Neuron (in vitro differentiated cells): ENCODE measurements at regions not wholly inside any gene's neighbourhood (a gene's known extent, or its start where the extent isn't known, plus 50 kb on each side); places are given as distances from the start of the nearest gene placed in this dataset.

Experiments used
- H2AFZ ChIP-seq: one replicate; pipeline ENCODE4 v1.6.1; 2013; ENCODE audit warnings: low read depth, mild to moderate bottlenecking, inconsistent platforms, low read length, moderate library complexity
- H3K27me3 ChIP-seq: one replicate; pipeline ENCODE4 v1.6.1; 2013; ENCODE audit warnings: low read length; ENCODE audit not compliant: insufficient read depth
- H3K36me3 ChIP-seq: one replicate; pipeline ENCODE4 v1.6.1; 2013; ENCODE audit warnings: low read length; ENCODE audit not compliant: insufficient read depth
- H3K4me1 ChIP-seq: one replicate; pipeline ENCODE4 v1.6.1; 2013; ENCODE audit warnings: low read length; ENCODE audit not compliant: insufficient read depth
- H3K4me3 ChIP-seq: 2 replicates; pipeline ENCODE4 v1.5.1; 2013; ENCODE audit warnings: mild to moderate bottlenecking, low read length, moderate library complexity
- H3K9me3 ChIP-seq: one replicate; pipeline ENCODE4 v1.6.1; 2013; ENCODE audit warnings: low read length

GRCh38 chr9:18138656-18139055 lies 335.3 kb upstream of the ADAMTSL1 start:
- no peaks in the 10 kb centered on the region for H3K9me3 ChIP-seq
- H3K36me3 ChIP-seq, result no peaks in the 10 kb centered on the region
- no peaks in the 10 kb centered on the region for H3K27me3 ChIP-seq
- H2AFZ ChIP-seq, result no peak overlapping the region
- H3K4me1 ChIP-seq, result peaks cover 26% of the 10 kb centered on the region
- H3K4me3 ChIP-seq, result no peak overlapping the region

GRCh38 chr9:18141681-18142080 lies 332.3 kb upstream of the ADAMTSL1 start:
- Histone ChIP-seq H3K4me3 (no peak overlapping the region), H3K27me3 (no peaks in the 10 kb centered on the region), H2AFZ (no peak overlapping the region), H3K4me1 (peaks cover 42% of the 10 kb centered on the region), H3K9me3 (no peaks in the 10 kb centered on the region), H3K36me3 (no peaks in the 10 kb centered on the region)

- no peaks in the 10 kb centered on the region for H3K9me3 ChIP-seq
- no peak overlapping the region for H2AFZ ChIP-seq
- no peaks in the 10 kb centered on the region for H3K36me3 ChIP-seq
- H3K4me3 ChIP-seq, result no peak overlapping the region
- no peaks in the 10 kb centered on the region for H3K27me3 ChIP-seq
- peaks cover 42% of the 10 kb centered on the region for H3K4me1 ChIP-seq
Measured at GRCh38 chr9:18143073-18143745, 330.7 kb upstream of the ADAMTSL1 start.

- Histone ChIP-seq H3K27me3 (no peaks in the 10 kb centered on the region), H3K4me1 (peaks cover 39% of the 10 kb centered on the region), H2AFZ (no peak overlapping the region), H3K36me3 (no peaks in the 10 kb centered on the region), H3K9me3 (no peaks in the 10 kb centered on the region), H3K4me3 (no peak overlapping the region)
Measured at GRCh38 chr9:18146329-18146728, 327.6 kb upstream of the ADAMTSL1 start.

- no peaks in the 10 kb centered on the region for H3K36me3 ChIP-seq
- no peaks in the 10 kb centered on the region for H3K27me3 ChIP-seq
- no peak overlapping the region for H3K4me3 ChIP-seq
- no peaks in the 10 kb centered on the region for H3K9me3 ChIP-seq
- H3K4me1 ChIP-seq, result peaks cover 7% of the 10 kb centered on the region
- H2AFZ ChIP-seq, result no peak overlapping the region
Measured at GRCh38 chr9:18149471-18150011, 324.4 kb upstream of the ADAMTSL1 start.

GRCh38 chr9:18154661-18155060 lies 319.3 kb upstream of the ADAMTSL1 start:
- Histone ChIP-seq H3K36me3 (no peaks in the 10 kb centered on the region), H3K27me3 (peaks cover 4% of the 10 kb centered on the region), H3K9me3 (no peaks in the 10 kb centered on the region), H2AFZ (no peak overlapping the region), H3K4me3 (no peak overlapping the region), H3K4me1 (no peaks in the 10 kb centered on the region)

GRCh38 chr9:18159254-18159653 lies 314.7 kb upstream of the ADAMTSL1 start:
- no peaks in the 10 kb centered on the region for H3K4me1 ChIP-seq
- peaks cover 6% of the 10 kb centered on the region for H3K27me3 ChIP-seq
- no peaks in the 10 kb centered on the region for H3K9me3 ChIP-seq
- no peak overlapping the region for H2AFZ ChIP-seq
- no peaks in the 10 kb centered on the region for H3K36me3 ChIP-seq
- no peak overlapping the region for H3K4me3 ChIP-seq

GRCh38 chr9:18163146-18163545 lies 310.8 kb upstream of the ADAMTSL1 start:
- no peaks in the 10 kb centered on the region for H3K4me1 ChIP-seq
- peaks cover 2% of the 10 kb centered on the region for H3K27me3 ChIP-seq
- H3K9me3 ChIP-seq, result no peaks in the 10 kb centered on the region
- no peak overlapping the region for H2AFZ ChIP-seq
- H3K36me3 ChIP-seq, result no peaks in the 10 kb centered on the region
- H3K4me3 ChIP-seq, result no peak overlapping the region

GRCh38 chr9:18167733-18168132 lies 306.2 kb upstream of the ADAMTSL1 start:
- Histone ChIP-seq H3K4me1 (no peaks in the 10 kb centered on the region), H3K36me3 (no peaks in the 10 kb centered on the region), H3K27me3 (no peaks in the 10 kb centered on the region), H3K9me3 (no peaks in the 10 kb centered on the region), H2AFZ (no peak overlapping the region), H3K4me3 (no peak overlapping the region)

GRCh38 chr9:18173923-18174322 lies 300.0 kb upstream of the ADAMTSL1 start:
- H3K27me3 ChIP-seq, result peaks cover 3% of the 10 kb centered on the region

GRCh38 chr9:18182636-18183035 lies 291.3 kb upstream of the ADAMTSL1 start:
- Histone ChIP-seq H3K4me1 (no peaks in the 10 kb centered on the region), H3K9me3 (no peaks in the 10 kb centered on the region), H2AFZ (no peak overlapping the region), H3K27me3 (no peaks in the 10 kb centered on the region), H3K36me3 (no peaks in the 10 kb centered on the region), H3K4me3 (no peak overlapping the region)

More at GRCh38 chr9:18173923-18174322, 300.0 kb upstream of the ADAMTSL1 start:
- H3K36me3 ChIP-seq, result no peaks in the 10 kb centered on the region
- H2AFZ ChIP-seq, result no peak overlapping the region
- H3K4me1 ChIP-seq, result no peaks in the 10 kb centered on the region
- no peak overlapping the region for H3K4me3 ChIP-seq
- no peaks in the 10 kb centered on the region for H3K9me3 ChIP-seq

- Histone ChIP-seq H2AFZ (no peak overlapping the region), H3K36me3 (no peaks in the 10 kb centered on the region)
Measured at GRCh38 chr9:18183974-18184373, 290.0 kb upstream of the ADAMTSL1 start.

GRCh38 chr9:18184401-18184800 lies 289.6 kb upstream of the ADAMTSL1 start:
- Histone ChIP-seq H3K36me3 (no peaks in the 10 kb centered on the region), H2AFZ (no peak overlapping the region), H3K9me3 (no peaks in the 10 kb centered on the region), H3K4me3 (no peak overlapping the region), H3K27me3 (no peaks in the 10 kb centered on the region), H3K4me1 (no peaks in the 10 kb centered on the region)

More at GRCh38 chr9:18183974-18184373, 290.0 kb upstream of the ADAMTSL1 start:
- Histone ChIP-seq H3K27me3 (no peaks in the 10 kb centered on the region), H3K4me3 (no peak overlapping the region), H3K4me1 (no peaks in the 10 kb centered on the region), H3K9me3 (no peaks in the 10 kb centered on the region)

- Histone ChIP-seq H3K9me3 (no peaks in the 10 kb centered on the region), H3K4me3 (no peak overlapping the region), H3K4me1 (no peaks in the 10 kb centered on the region), H3K36me3 (no peaks in the 10 kb centered on the region), H2AFZ (no peak overlapping the region), H3K27me3 (no peaks in the 10 kb centered on the region)
Measured at GRCh38 chr9:18185196-18185595, 288.8 kb upstream of the ADAMTSL1 start.
